IPS-18a (cell line): ENCODE measurements at regions not wholly inside any gene's neighbourhood (a gene's known extent, or its start where the extent isn't known, plus 50 kb on each side); places are given as distances from the start of the nearest gene placed in this dataset.

Experiments used
- H3K27ac ChIP-seq: one replicate; pipeline ENCODE4 v1.5.1; 2013; ENCODE audit warnings: low read length
- H3K27me3 ChIP-seq: one replicate; pipeline ENCODE4 v1.6.1; 2013; ENCODE audit warnings: mild to moderate bottlenecking, low read length; ENCODE audit not compliant: control insufficient read depth, insufficient read depth
- H3K36me3 ChIP-seq: one replicate; pipeline ENCODE4 v1.6.1; 2013; ENCODE audit warnings: low read depth, low read length; ENCODE audit not compliant: control insufficient read depth
- H3K4me1 ChIP-seq: one replicate; pipeline ENCODE4 v1.6.1; 2013; ENCODE audit warnings: low read depth, low read length; ENCODE audit not compliant: control insufficient read depth
- H3K4me3 ChIP-seq: one replicate; pipeline ENCODE4 v1.5.1; 2013; ENCODE audit warnings: low read length
- H3K9ac ChIP-seq: one replicate; pipeline ENCODE4 v1.6.1; 2013; ENCODE audit warnings: mild to moderate bottlenecking, low read length, moderate library complexity
- H3K9me3 ChIP-seq: one replicate; pipeline ENCODE4 v1.6.1; 2013; ENCODE audit warnings: low read depth, low read length; ENCODE audit not compliant: control insufficient read depth

DNA sequence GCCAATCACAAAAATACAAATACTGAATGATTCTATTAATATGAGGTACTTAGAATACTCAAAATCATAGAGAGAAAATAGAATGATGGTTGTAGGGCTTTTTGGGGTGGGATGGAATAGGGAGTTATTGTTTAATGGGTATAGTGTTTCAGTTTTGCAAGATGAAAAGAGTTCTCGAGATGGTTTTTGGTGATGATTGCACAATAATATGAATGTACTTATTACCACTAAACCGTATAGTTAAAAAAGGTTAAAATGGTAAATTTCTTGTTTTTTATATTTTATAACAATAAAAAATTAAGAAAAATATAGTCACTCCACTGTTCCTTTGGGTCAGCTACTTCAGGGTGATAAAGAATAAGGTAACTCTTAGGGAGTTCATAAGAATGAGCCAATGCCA is 560.1 kb downstream of the TDRD15 start:
- Histone ChIP-seq H3K4me1 (no peaks in the 10 kb centered on the region), H3K27me3 (no peaks in the 10 kb centered on the region), H3K9ac (no peak overlapping the region), H3K4me3 (no peak overlapping the region), H3K27ac (no peak overlapping the region), H3K36me3 (no peaks in the 10 kb centered on the region), H3K9me3 (no peaks in the 10 kb centered on the region)

DNA sequence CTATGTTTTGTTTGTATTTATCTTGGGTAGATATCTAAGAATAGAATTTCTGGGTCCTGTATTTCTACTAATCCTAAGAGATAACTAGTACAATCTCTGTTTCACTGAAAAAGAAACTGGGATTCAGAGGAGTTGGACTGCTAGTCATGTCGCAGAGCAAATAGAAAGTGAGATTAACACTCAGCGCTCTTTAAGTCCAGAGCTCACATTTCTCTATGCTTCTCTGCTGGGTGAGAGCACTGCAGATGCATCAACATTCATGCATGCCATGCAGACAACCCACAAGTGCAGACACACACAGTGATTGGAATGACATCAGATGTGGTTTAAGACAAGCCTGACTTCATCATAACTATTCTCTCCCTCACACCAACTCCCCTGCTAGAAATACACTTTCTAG is 563.8 kb downstream of the TDRD15 start:
- no peaks in the 10 kb centered on the region for H3K4me1 ChIP-seq
- H3K4me3 ChIP-seq, result no peak overlapping the region
- no peaks in the 10 kb centered on the region for H3K27me3 ChIP-seq
- no peak overlapping the region for H3K9ac ChIP-seq
- H3K9me3 ChIP-seq, result no peaks in the 10 kb centered on the region
- H3K27ac ChIP-seq, result no peak overlapping the region
- no peaks in the 10 kb centered on the region for H3K36me3 ChIP-seq

DNA sequence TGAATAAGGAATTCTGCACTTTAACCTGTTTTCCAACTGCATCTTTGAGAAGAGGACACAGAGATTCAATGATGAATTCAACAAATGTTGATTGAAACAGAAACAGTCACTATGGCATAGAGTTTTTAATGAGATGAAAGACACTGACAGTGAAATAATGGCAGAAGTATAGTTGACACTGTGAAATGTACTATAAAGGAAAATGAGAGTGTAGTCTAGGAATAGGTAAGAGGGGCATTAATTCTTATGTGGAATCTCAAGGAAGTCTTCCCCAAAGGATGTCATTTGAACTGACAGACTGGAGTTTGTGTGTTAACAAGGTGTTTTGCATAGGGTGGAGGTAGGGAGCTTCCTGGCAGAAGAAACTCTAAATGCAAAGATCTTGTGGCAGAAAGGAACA is 566.2 kb downstream of the TDRD15 start:
- Histone ChIP-seq H3K4me1 (no peaks in the 10 kb centered on the region), H3K9me3 (no peaks in the 10 kb centered on the region), H3K27me3 (no peaks in the 10 kb centered on the region), H3K27ac (no peak overlapping the region), H3K9ac (no peak overlapping the region), H3K4me3 (no peak overlapping the region), H3K36me3 (no peaks in the 10 kb centered on the region)

DNA sequence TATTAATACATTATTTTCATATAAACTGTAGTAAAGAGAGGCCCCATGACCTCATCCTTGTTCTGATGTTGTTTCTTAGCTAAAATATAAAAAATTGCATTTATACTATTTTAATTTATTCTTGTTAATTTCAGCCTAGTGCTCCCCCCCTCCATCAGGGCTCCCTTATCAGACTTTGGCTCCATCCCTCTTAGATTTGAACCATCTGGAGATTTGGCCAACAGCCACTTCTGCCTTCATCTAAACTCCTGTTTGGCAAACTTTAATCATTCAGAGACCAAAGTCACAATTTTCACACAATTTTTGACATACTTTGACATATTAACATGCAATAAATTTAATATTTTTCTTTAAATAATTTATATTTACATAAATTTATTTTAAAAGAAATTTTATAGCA is 569.3 kb downstream of the TDRD15 start:
- no peak overlapping the region for H3K27ac ChIP-seq
- no peak overlapping the region for H3K9ac ChIP-seq
- no peaks in the 10 kb centered on the region for H3K27me3 ChIP-seq
- H3K4me3 ChIP-seq, result no peak overlapping the region
- no peaks in the 10 kb centered on the region for H3K4me1 ChIP-seq
- H3K9me3 ChIP-seq, result no peaks in the 10 kb centered on the region
- no peaks in the 10 kb centered on the region for H3K36me3 ChIP-seq

DNA sequence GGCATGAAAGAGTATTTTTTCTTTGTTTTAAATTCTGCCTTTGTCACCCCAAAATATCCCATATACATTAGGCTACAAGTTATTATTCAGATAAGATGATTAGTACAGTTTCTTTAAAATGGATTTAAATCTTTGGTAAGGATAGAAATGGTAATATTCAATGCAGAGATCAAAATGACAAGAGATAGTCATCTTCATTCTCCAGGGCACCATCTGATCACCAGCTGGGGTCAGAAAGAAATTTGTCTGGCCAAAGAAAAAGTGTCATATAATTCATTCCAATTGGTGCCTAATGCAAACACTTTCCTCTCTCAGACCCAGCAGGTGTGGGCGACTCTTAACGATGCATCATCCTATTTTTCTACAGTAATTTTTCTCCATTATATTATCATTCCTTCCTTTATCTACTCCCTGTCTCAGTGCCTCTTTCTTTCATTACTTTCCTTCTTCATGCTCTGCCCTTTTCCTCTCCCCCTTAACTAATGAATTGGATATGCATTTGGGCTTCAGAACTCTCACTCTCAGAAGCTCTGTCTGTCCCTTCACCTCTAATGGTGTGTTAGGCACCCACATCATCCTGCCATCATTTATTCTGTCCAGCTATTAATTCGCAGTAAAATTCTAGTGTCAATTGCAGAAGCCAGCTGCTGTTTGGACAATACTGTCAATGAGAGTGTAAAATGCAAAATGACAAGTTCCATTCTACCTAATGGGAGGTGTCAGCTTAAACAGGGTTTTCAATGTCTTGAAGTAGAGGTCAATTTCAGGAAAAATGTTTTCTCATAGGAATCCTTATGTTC is 570.5 kb downstream of the TDRD15 start:
- H3K36me3 ChIP-seq, result no peaks in the 10 kb centered on the region
- no peaks in the 10 kb centered on the region for H3K9me3 ChIP-seq
- no peak overlapping the region for H3K9ac ChIP-seq
- H3K27ac ChIP-seq, result no peak overlapping the region
- no peak overlapping the region for H3K4me3 ChIP-seq
- H3K4me1 ChIP-seq, result no peaks in the 10 kb centered on the region
- H3K27me3 ChIP-seq, result no peaks in the 10 kb centered on the region

DNA sequence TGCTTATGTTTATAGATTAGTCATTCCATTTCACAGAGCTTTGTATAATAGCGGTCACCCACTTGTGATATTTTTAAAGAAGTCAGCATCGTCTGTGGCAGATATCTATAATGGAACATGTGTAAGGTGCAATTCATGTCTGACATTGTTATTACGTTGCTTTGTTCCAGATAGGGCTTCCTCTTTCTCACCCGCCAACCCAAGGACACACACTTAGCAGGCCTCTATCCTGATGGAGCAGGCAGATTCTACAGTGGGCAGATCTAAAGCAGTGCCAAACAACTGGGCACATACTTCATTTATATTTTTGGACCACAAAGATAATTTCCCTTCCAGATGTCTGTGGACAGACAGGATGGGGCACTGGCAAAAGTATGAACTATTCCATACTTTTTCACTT is 573.1 kb downstream of the TDRD15 start:
- Histone ChIP-seq H3K9ac (no peak overlapping the region), H3K4me3 (no peak overlapping the region), H3K27me3 (no peaks in the 10 kb centered on the region), H3K27ac (no peak overlapping the region), H3K4me1 (no peaks in the 10 kb centered on the region), H3K36me3 (no peaks in the 10 kb centered on the region), H3K9me3 (no peaks in the 10 kb centered on the region)

DNA sequence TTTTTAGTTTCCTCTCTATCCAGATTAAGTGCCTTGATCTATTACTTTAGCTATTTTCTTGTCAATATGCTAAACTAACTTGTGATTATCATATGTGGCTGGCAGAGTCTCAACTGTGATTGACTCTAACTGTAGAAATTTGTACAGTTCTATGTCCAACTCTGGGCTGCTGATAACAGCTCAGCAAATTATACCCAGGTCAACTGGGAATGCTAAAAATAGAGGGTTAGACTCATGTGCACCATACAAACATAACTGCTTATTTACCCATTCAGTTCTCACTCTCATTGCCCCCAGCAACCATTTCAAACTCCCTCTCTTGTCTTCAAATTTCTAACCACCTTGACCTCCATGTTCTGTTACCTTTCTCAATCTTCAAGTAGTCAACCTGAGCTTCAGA is 576.9 kb downstream of the TDRD15 start:
- H3K36me3 ChIP-seq, result no peaks in the 10 kb centered on the region
- H3K9me3 ChIP-seq, result no peaks in the 10 kb centered on the region
- H3K27me3 ChIP-seq, result no peaks in the 10 kb centered on the region
- no peak overlapping the region for H3K4me3 ChIP-seq
- no peak overlapping the region for H3K27ac ChIP-seq
- H3K9ac ChIP-seq, result no peak overlapping the region
- no peaks in the 10 kb centered on the region for H3K4me1 ChIP-seq

DNA sequence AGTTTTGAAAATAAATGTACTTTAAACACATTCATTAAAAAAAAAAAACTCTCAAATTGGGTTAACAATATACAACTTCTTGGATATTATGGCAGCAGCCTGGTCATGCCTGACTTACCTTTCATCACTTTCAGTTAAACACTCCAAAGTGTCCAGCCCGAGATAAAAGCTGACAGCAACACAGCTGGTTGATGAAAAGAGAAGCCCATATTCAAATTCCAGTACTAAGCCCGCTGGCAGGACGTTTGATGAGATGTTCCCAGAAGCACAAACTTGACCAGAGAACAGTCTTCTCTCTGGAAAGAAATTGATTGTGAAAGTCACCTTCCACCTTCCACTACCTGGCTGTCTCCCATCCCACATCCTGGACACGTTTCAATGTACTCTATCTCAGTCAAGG is 586.3 kb downstream of the TDRD15 start:
- Histone ChIP-seq H3K36me3 (no peaks in the 10 kb centered on the region), H3K27ac (no peak overlapping the region), H3K4me1 (no peaks in the 10 kb centered on the region), H3K9me3 (no peaks in the 10 kb centered on the region), H3K27me3 (no peaks in the 10 kb centered on the region), H3K4me3 (no peak overlapping the region), H3K9ac (no peak overlapping the region)

DNA sequence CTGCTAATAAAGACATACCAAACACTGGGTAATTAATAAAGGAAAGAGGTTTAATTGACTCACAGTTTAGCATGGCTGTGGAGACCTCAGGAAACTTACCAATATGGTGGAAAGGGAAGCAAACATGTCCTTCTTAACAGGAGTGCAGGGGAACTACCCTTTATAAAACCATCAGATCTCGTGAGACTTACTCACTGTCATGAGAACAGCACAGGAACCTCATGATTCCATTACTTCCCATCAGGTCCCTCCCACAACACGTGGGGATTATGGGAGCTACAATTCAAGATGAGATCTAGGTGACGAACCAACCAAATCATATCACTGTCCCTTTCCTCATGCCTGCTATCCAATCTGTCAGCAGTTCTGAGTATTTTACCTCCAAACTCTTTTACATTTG is 586.7 kb downstream of the TDRD15 start:
- Histone ChIP-seq H3K4me1 (no peaks in the 10 kb centered on the region), H3K4me3 (no peak overlapping the region), H3K27me3 (no peaks in the 10 kb centered on the region), H3K9me3 (no peaks in the 10 kb centered on the region), H3K9ac (no peak overlapping the region), H3K27ac (no peak overlapping the region), H3K36me3 (no peaks in the 10 kb centered on the region)

DNA sequence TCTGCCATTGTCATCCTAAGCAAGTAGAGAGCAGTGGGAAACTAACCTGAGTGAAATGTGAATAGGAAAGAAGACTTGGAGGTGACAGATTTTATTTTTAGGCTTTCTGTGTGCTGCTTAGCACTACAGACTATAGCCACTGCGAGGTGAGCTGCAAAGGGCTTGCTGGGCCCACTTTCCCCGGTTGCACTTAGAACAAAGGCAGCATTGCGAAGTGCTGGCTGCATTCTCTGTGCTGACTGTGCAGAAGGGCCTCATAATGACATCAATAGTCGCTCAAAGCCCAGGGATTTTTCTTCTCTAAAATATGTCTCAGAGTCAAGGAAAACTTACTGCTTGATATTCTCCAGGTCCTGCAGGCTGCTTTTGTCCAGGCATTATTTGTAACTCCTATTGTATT is 592.1 kb downstream of the TDRD15 start:
- no peak overlapping the region for H3K27ac ChIP-seq
- no peaks in the 10 kb centered on the region for H3K9me3 ChIP-seq
- no peak overlapping the region for H3K9ac ChIP-seq
- no peaks in the 10 kb centered on the region for H3K27me3 ChIP-seq
- no peaks in the 10 kb centered on the region for H3K36me3 ChIP-seq
- H3K4me3 ChIP-seq, result no peak overlapping the region
- peaks cover 5% of the 10 kb centered on the region for H3K4me1 ChIP-seq

DNA sequence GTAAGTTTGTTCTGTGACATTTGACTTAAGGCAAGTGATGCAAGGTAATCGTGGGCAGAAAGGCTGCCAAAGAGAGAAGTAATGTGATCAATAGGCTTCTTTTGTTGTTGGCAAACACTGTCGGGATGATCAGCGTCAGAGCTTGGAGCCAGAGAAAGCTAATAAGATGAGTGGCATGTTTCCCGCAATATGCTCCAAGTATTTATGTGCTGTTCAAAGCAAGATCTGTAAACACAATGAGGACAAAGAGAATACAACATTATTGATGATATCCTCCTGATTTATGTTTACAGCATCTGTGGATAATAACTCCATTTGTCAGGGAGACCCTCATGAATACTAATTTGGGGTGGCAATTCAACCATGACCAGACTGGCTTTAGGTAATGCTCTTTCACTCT is 603.3 kb downstream of the TDRD15 start:
- H3K9me3 ChIP-seq, result no peaks in the 10 kb centered on the region
- H3K27ac ChIP-seq, result no peak overlapping the region
- H3K27me3 ChIP-seq, result no peaks in the 10 kb centered on the region
- no peaks in the 10 kb centered on the region for H3K36me3 ChIP-seq
- H3K9ac ChIP-seq, result no peak overlapping the region
- no peaks in the 10 kb centered on the region for H3K4me1 ChIP-seq
- no peak overlapping the region for H3K4me3 ChIP-seq

DNA sequence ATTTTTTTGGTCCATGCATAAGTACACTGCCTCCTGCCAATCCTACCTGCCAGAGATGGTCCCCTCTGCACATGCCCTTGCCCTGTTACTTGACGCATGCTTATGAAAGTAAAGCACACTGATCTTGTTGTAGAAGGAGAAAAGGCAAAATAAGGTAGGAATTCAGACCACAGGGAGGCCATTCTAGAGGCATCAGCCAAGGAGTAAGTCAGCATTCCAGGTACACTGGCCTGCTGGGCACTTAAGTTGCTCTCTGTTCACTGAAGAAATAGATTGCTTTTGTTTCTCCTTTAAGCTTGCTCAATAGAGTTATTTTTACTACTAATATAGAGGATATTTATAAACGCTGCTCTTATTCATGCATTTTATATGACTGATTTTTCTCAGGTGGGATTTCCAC is 604.4 kb downstream of the TDRD15 start:
- Histone ChIP-seq H3K9me3 (no peaks in the 10 kb centered on the region), H3K4me3 (no peak overlapping the region), H3K36me3 (no peaks in the 10 kb centered on the region), H3K9ac (no peak overlapping the region), H3K27ac (no peak overlapping the region), H3K27me3 (no peaks in the 10 kb centered on the region), H3K4me1 (no peaks in the 10 kb centered on the region)
